Panc1 (cell line): ENCODE measurements at regions not wholly inside any gene's neighbourhood (a gene's known extent, or its start where the extent isn't known, plus 50 kb on each side); places are given as distances from the start of the nearest gene placed in this dataset.

ENCODE experiments used
- POLR2AphosphoS5 ChIP-seq: IDR thresholded peaks from 2 replicates; pipeline ENCODE4 v1.6.1; 2012; ENCODE audit warnings: mild to moderate bottlenecking, low read depth, low read length, moderate library complexity
- SIN3A ChIP-seq: IDR thresholded peaks from 2 replicates; pipeline ENCODE4 v1.6.1; 2012; ENCODE audit warnings: low read depth, mild to moderate bottlenecking, low read length, moderate library complexity, borderline replicate concordance; ENCODE audit not compliant: insufficient read depth
- TCF7L2 ChIP-seq: IDR thresholded peaks from 2 replicates; pipeline ENCODE4 v1.6.1; 2011; ENCODE audit warnings: mild to moderate bottlenecking, low read depth, low read length, inconsistent platforms
- TF ChIP-seq, protein P1 (sequence below): fragments of 450-650 bp; IDR thresholded peaks from 2 replicates; pipeline ENCODE4 v1.5.1; 2017; ENCODE audit warnings: mild to moderate bottlenecking
- TF ChIP-seq, protein P2 (sequence below), 2 experiments: IDR thresholded peaks; 2 replicates each; pipeline ENCODE4 v1.6.1; 2011 to 2012; ENCODE audit warnings: low read depth in 2 of 2, control low read depth in 1 of 2, low read length in 1 of 2, mild to moderate bottlenecking in 1 of 2, moderate library complexity in 1 of 2; ENCODE audit not compliant: insufficient read depth in 1 of 2

DNA sequence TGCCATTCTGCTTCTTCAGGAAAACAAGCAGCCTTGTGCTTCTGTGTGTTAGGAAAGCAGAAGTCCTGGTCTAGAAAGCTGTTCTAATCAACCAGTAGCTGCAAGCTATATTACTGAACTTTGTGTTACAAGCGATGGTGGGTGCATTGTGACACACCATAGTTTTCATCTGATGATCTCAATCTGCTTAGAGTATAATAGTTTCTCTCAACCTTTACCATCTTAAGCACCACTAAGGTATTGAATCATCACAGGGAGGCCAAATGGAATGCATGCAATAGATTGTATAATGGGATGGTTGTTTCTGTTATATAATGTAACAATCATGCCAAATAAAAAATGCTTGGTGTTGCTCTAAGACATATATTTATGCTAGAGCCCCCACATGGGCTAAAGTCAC lies 771.7 kb downstream of the NOVA1 start:
- TF ChIP-seq POLR2AphosphoS5, result no peak
- TF ChIP-seq, protein P1, sequence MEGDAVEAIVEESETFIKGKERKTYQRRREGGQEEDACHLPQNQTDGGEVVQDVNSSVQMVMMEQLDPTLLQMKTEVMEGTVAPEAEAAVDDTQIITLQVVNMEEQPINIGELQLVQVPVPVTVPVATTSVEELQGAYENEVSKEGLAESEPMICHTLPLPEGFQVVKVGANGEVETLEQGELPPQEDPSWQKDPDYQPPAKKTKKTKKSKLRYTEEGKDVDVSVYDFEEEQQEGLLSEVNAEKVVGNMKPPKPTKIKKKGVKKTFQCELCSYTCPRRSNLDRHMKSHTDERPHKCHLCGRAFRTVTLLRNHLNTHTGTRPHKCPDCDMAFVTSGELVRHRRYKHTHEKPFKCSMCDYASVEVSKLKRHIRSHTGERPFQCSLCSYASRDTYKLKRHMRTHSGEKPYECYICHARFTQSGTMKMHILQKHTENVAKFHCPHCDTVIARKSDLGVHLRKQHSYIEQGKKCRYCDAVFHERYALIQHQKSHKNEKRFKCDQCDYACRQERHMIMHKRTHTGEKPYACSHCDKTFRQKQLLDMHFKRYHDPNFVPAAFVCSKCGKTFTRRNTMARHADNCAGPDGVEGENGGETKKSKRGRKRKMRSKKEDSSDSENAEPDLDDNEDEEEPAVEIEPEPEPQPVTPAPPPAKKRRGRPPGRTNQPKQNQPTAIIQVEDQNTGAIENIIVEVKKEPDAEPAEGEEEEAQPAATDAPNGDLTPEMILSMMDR, result no peak
- TF ChIP-seq, protein P2, sequence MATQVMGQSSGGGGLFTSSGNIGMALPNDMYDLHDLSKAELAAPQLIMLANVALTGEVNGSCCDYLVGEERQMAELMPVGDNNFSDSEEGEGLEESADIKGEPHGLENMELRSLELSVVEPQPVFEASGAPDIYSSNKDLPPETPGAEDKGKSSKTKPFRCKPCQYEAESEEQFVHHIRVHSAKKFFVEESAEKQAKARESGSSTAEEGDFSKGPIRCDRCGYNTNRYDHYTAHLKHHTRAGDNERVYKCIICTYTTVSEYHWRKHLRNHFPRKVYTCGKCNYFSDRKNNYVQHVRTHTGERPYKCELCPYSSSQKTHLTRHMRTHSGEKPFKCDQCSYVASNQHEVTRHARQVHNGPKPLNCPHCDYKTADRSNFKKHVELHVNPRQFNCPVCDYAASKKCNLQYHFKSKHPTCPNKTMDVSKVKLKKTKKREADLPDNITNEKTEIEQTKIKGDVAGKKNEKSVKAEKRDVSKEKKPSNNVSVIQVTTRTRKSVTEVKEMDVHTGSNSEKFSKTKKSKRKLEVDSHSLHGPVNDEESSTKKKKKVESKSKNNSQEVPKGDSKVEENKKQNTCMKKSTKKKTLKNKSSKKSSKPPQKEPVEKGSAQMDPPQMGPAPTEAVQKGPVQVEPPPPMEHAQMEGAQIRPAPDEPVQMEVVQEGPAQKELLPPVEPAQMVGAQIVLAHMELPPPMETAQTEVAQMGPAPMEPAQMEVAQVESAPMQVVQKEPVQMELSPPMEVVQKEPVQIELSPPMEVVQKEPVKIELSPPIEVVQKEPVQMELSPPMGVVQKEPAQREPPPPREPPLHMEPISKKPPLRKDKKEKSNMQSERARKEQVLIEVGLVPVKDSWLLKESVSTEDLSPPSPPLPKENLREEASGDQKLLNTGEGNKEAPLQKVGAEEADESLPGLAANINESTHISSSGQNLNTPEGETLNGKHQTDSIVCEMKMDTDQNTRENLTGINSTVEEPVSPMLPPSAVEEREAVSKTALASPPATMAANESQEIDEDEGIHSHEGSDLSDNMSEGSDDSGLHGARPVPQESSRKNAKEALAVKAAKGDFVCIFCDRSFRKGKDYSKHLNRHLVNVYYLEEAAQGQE (IDR thresholded peaks at IDR 0.05; ENCODE audit: insufficient read depth in 1 of 2, low read depth in 2 of 2, low read length in 1 of 2), result no peak
- no peak for TF ChIP-seq SIN3A
- TF ChIP-seq TCF7L2, result no peak
